ENCODE measurements at regions not wholly inside any gene's neighbourhood (a gene's known extent, or its start where the extent isn't known, plus 50 kb on each side); places are given as distances from the start of the nearest gene placed in this dataset.

DNA sequence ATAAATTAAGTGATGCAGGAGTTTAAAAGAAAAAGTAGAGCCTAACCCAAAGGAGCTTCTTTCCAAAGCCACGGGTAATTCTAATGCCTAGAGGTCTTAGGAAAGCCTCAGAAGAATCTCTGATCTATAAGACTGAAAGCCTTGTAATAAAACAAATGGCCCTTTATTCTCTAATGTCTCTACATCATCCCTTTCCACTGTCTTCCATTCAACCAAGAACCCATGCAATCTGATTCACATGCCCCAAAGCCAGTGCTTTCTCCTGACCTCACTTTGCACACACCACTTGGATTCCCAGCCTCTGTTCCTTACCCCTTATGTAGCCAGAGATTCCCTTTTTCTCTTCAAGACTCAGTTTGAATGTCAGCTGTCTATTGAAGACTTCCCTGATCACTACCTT is 252.9 kb upstream of the NRSN1 start:
- TF ChIP-seq MXI1 (IDR thresholded peaks at IDR 0.05; ENCODE audit: borderline replicate concordance, low read depth, low read length) (no peak), POLR2A (IDR thresholded peaks at IDR 0.05; ENCODE audit: low read depth, low read length) (no peak), BHLHE40 (IDR thresholded peaks at IDR 0.05; ENCODE audit: low read depth, low read length) (no peak)
- TF ChIP-seq, protein P1, sequence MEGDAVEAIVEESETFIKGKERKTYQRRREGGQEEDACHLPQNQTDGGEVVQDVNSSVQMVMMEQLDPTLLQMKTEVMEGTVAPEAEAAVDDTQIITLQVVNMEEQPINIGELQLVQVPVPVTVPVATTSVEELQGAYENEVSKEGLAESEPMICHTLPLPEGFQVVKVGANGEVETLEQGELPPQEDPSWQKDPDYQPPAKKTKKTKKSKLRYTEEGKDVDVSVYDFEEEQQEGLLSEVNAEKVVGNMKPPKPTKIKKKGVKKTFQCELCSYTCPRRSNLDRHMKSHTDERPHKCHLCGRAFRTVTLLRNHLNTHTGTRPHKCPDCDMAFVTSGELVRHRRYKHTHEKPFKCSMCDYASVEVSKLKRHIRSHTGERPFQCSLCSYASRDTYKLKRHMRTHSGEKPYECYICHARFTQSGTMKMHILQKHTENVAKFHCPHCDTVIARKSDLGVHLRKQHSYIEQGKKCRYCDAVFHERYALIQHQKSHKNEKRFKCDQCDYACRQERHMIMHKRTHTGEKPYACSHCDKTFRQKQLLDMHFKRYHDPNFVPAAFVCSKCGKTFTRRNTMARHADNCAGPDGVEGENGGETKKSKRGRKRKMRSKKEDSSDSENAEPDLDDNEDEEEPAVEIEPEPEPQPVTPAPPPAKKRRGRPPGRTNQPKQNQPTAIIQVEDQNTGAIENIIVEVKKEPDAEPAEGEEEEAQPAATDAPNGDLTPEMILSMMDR (conservative IDR thresholded peaks at IDR 0.05; ENCODE audit: low read depth, low read length): no peak
- TF ChIP-seq, protein P2, sequence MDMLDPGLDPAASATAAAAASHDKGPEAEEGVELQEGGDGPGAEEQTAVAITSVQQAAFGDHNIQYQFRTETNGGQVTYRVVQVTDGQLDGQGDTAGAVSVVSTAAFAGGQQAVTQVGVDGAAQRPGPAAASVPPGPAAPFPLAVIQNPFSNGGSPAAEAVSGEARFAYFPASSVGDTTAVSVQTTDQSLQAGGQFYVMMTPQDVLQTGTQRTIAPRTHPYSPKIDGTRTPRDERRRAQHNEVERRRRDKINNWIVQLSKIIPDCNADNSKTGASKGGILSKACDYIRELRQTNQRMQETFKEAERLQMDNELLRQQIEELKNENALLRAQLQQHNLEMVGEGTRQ (IDR thresholded peaks at IDR 0.05; ENCODE audit: low read depth, low read length): no peak
